ENCODE measurements at regions not wholly inside any gene's neighbourhood (a gene's known extent, or its start where the extent isn't known, plus 50 kb on each side); places are given as distances from the start of the nearest gene placed in this dataset.
"Not testable (repeated sequence)": the region's sequence is repeated elsewhere in the genome, so short reads cannot be mapped to it uniquely, and the experiment has no call there.

- not testable (repeated sequence) for DNase-seq (ENCODE audit: low read depth in 4 of 4, low spot score in 3 of 4)
Observed at GRCh38 chr2:90359887-90360730, 1668.6 kb downstream of the RPIA start.

GRCh38 chr2:90360731-90361035 is 1669.2 kb downstream of the RPIA start:
- DNase-seq (ENCODE audit: low read depth in 4 of 4, low spot score in 3 of 4), result not testable (repeated sequence)

Measured in right renal pelvis (tissue), 4 donors.